ENCODE measurements at regions not wholly inside any gene's neighbourhood (a gene's known extent, or its start where the extent isn't known, plus 50 kb on each side); places are given as distances from the start of the nearest gene placed in this dataset.

DNA sequence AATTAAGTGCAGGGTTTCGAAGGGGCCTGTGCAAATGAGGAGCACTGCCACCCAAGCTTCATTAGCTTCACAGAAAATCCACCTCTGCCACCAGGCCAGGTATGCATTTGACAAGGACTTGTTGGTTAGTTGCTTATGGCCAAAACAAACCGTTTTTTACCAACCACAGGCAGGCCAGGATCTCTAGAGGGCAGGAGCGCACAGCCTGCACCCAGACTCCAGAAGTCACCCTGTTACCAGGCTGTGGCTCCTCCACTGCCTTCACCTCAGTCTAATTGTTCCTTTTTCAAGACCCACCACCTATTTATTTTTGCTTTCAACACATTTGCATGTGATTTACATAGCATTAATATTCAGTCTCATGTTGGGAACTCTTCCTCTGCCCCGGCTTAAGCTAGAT, 78.3 kb upstream of the HSPA9 start:
- DNase-seq (ENCODE audit: low read depth), result no peak
- TF ChIP-seq, protein P1, sequence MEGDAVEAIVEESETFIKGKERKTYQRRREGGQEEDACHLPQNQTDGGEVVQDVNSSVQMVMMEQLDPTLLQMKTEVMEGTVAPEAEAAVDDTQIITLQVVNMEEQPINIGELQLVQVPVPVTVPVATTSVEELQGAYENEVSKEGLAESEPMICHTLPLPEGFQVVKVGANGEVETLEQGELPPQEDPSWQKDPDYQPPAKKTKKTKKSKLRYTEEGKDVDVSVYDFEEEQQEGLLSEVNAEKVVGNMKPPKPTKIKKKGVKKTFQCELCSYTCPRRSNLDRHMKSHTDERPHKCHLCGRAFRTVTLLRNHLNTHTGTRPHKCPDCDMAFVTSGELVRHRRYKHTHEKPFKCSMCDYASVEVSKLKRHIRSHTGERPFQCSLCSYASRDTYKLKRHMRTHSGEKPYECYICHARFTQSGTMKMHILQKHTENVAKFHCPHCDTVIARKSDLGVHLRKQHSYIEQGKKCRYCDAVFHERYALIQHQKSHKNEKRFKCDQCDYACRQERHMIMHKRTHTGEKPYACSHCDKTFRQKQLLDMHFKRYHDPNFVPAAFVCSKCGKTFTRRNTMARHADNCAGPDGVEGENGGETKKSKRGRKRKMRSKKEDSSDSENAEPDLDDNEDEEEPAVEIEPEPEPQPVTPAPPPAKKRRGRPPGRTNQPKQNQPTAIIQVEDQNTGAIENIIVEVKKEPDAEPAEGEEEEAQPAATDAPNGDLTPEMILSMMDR (conservative IDR thresholded peaks at IDR 0.05; ENCODE audit: low read length), result peak; percentile 25
- no peak overlapping the region for H3K4me3 ChIP-seq (ENCODE audit: low read length)

DNA sequence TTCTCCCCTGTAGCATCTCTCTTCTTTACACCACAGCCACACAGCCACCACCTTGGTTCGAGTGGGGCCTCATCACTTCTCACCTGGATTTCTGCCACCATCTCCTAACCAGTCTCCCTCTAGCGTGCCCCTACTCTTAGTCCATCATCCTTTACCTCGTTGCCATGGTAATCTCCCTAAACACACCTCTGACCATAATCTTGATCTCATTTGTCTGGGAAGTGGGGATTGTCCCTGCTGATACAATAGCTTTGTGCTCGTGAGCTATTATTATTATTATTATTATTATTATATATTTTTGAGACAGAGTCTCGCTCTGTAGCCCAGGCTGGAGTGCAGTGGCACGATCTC, 76.5 kb upstream of the HSPA9 start:
- TF ChIP-seq, protein P1 (conservative IDR thresholded peaks at IDR 0.05; ENCODE audit: low read length), result no peak
- no peak for DNase-seq (ENCODE audit: low read depth)
- H3K4me3 ChIP-seq (ENCODE audit: low read length), result no peak overlapping the region

DNA sequence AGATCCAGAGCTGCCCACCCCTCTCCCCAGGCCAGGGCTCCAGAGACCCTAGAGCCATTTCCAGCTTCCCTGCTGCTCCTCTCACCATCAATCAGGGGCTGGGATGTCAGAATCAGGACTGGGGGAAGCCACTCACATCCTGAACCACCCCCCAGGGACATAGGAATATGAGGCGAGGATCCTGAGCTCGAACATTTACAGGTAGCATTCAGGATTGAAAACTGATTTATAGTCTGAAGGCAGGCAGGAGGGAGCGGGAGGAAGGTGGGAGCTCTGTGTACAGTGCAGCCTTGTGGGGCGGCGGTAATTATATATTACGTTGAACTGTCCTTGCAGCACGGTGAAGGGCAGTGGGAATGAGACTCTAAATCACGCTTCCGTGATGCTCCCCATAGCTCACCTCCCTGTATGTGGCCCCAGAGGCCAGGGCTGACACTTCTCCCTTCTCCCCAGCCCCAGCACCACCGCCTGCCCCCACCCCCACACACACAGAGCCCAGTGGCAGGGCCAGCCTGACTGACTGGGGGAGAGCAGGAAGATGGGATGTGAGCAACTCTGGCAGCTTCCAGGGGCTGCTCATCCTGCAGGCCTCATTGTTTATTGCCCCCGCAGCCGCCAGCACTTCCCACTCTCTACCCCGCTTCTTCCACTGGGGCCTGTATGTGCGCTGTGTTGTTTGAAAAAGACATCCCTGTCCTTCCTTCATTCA, 76.0 kb upstream of the HSPA9 start:
- TF ChIP-seq, protein P1 (conservative IDR thresholded peaks at IDR 0.05; ENCODE audit: low read length), result no peak
- DNase-seq (ENCODE audit: low read depth), result no peak
- H3K4me3 ChIP-seq (ENCODE audit: low read length), result no peak overlapping the region

DNA sequence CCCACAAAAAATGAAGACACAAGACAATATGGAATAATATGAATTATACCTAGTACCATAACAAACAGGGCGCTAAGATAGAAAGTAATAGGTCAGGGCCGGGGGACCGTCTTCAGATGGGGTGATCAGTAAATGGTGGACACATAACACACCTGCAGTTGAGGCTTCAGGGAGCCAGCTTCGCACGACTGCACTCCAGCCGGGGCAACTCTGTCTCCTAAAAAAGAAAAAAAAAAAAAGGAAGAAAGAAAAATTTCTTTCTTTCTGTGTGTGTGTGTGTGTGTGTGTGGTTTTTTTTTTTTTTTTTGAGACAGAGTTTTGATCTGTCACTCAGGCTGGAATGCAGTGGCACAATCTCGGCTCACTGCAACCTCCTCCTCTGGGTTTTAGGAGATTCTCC, 75.0 kb upstream of the HSPA9 start:
- DNase-seq (ENCODE audit: low read depth), result no peak
- TF ChIP-seq, protein P1 (conservative IDR thresholded peaks at IDR 0.05; ENCODE audit: low read length), result no peak
- no peak overlapping the region for H3K4me3 ChIP-seq (ENCODE audit: low read length)

DNA sequence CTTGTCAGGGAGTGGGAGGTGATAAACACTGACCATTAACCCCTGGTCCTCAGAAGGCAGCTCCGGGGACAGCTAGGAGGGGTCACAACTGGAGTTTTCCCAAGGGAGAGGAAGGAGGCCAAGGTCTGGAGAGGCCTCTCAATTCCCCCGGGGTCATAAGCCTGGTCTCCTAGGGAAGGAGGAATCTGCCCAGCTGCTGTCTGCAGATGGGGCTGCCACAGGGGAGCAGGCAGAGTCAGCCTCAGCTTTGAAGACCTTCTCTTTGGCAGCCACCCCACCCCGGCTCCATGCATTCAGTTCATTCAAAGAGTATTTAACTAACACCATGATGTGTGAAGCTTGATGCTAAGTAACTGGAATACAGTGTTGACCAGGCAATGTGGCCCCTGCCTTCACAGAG, 74.6 kb upstream of the HSPA9 start:
- TF ChIP-seq, protein P1 (conservative IDR thresholded peaks at IDR 0.05; ENCODE audit: low read length), result no peak
- DNase-seq (ENCODE audit: low read depth), result no peak
- no peak overlapping the region for H3K4me3 ChIP-seq (ENCODE audit: low read length)

DNA sequence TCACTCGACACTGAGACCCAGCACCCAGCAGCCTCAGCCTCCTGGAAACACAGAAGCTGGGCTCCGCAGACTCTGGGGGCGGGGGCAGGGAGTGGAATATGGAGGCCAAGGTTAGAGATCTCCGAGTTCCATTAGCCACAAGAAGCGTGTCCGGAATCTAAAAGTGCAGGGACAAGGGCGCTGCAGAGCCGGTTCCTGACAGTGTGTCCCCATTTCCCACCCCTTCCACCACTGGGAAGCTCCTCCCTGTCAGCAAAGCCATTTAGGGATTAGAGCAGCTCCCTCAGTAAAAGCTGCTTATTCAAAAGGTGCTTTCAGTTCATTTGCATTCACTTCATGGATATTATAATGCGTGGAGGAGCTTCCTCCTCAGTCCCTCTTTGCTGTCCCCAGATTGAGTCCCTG, 74.1 kb upstream of the HSPA9 start:
- TF ChIP-seq, protein P1 (conservative IDR thresholded peaks at IDR 0.05; ENCODE audit: low read length), result no peak
- no peak overlapping the region for H3K4me3 ChIP-seq (ENCODE audit: low read length)
- DNase-seq (ENCODE audit: low read depth), result no peak

DNA sequence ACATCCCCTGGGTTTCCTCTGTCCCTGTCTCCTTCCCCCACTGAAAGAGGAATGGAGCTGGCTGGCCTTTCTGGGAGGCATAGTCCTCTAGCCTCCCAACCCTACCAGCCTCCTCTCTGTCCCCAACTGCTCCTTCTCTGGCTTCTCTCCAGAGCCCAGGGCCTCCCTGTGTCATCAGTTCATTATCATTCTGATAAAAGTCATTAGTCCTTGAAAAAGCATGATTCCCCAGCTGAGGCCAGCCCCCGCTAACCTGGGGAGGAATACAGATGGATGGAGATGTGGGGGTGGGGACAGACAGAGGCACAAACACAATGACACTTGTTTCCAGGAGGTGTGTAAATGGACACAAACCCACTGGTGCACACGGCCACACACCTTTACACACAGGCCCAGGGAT, 73.6 kb upstream of the HSPA9 start:
- no peak overlapping the region for H3K4me3 ChIP-seq (ENCODE audit: low read length)
- TF ChIP-seq, protein P1 (conservative IDR thresholded peaks at IDR 0.05; ENCODE audit: low read length), result no peak
- no peak for DNase-seq (ENCODE audit: low read depth)

All from AG10803 (cell line).